ENCODE measurements at regions not wholly inside any gene's neighbourhood (a gene's known extent, or its start where the extent isn't known, plus 50 kb on each side); places are given as distances from the start of the nearest gene placed in this dataset.

- Histone ChIP-seq H3K18ac (ENCODE audit: low read depth, low read length) (no peak overlapping the region), H2BK5ac (ENCODE audit: low read depth, low read length, poor library complexity, severe bottlenecking) (no peak overlapping the region), H2BK120ac (ENCODE audit: low read depth, low read length) (no peak overlapping the region), H3K79me1 (ENCODE audit: low read depth in 1 of 2, low read length in 2 of 2) (no peaks in the 10 kb centered on the region), H4K20me1 (ENCODE audit: insufficient read depth, low read length) (no peaks in the 10 kb centered on the region), H2AK9ac (replicated peaks; ENCODE audit: low read depth, low read length, poor library complexity) (no peak overlapping the region), H2BK15ac (ENCODE audit: low read depth, low read length) (no peak overlapping the region), H3K9me3 (ENCODE audit: control insufficient read depth, insufficient read depth, low read length) (peaks cover 2% of the 10 kb centered on the region; the same call in 1 of the 2 replicates), H3K23ac (ENCODE audit: low read depth, low read length) (no peak overlapping the region), H3K4ac (ENCODE audit: low read depth, low read length) (no peak overlapping the region), H2AFZ (replicated peaks; ENCODE audit: low read length, poor library complexity) (no peak overlapping the region), H3K9ac (ENCODE audit: low read depth, low read length) (no peak overlapping the region), H3K27ac (ENCODE audit: insufficient read depth, low read length) (no peak overlapping the region), H3K4me3 (ENCODE audit: insufficient read depth, low read depth, low read length) (no peak overlapping the region), H3K9me1 (ENCODE audit: insufficient read depth, low read length) (no peaks in the 10 kb centered on the region), H3K4me1 (ENCODE audit: control insufficient read depth, insufficient read depth, low read length) (no peaks in the 10 kb centered on the region), H3K14ac (replicated peaks; ENCODE audit: low read depth, low read length) (no peak overlapping the region), H3K56ac (ENCODE audit: extremely low read depth, insufficient read depth, low read length) (no peak overlapping the region), H4K5ac (ENCODE audit: low read depth, low read length) (no peak overlapping the region), H3K36me3 (ENCODE audit: control insufficient read depth, insufficient read depth, low read length) (no peaks in the 10 kb centered on the region), H2AK5ac (ENCODE audit: low read depth, low read length) (no peak overlapping the region), H3K4me2 (ENCODE audit: low read depth, low read length) (no peak overlapping the region), H4K8ac (ENCODE audit: low read depth in 2 of 2, low read length in 2 of 2) (no peak overlapping the region), H4K91ac (ENCODE audit: insufficient read depth, low read depth, low read length) (no peak overlapping the region), H3K27me3 (ENCODE audit: control insufficient read depth, insufficient read depth, low read length) (no peaks in the 10 kb centered on the region; the same call in 1 of the 2 replicates), H2BK20ac (ENCODE audit: low read depth, low read length) (no peak overlapping the region)
- TF ChIP-seq RFX5 (IDR thresholded peaks at IDR 0.05; ENCODE audit: low read depth, low read length) (no peak), ELK1 (IDR thresholded peaks at IDR 0.05; ENCODE audit: borderline replicate concordance, low read depth, low read length) (no peak), CTCF (conservative IDR thresholded peaks at IDR 0.05; ENCODE audit: low read depth, low read length) (no peak), CEBPB (IDR thresholded peaks at IDR 0.05; ENCODE audit: low read depth, low read length) (no peak), MXI1 (IDR thresholded peaks at IDR 0.05; ENCODE audit: borderline replicate concordance, low read depth, low read length) (no peak)
- ATAC-seq (ENCODE audit: low read depth) (no peak), DNase-seq (no peak)
- intact Hi-C loops (cut with micrococcal nuclease) (no loop called here), in situ Hi-C loops (cut with MboI; ENCODE audit: low sequenced_read_pairs) (no loop called here), dilution Hi-C loops (cut with HindIII; ENCODE audit: low sequenced_read_pairs, unreplicated experiment) (no loop called here)
- no TSS peak for BruUV-seq (replicated peaks)
- ChIA-PET POLR2A (ENCODE audit: unreplicated experiment) (no interaction called here), CTCF (no interaction called here)
- 90% methylated on average over 2 of the region's 12 CpGs; no CpG with 5 or more reads in 1 of the 2 experiments for WGBS, 2 experiments (ENCODE audit: extremely low coverage in 2 of 2, insufficient read length in 1 of 2)
Measured at GRCh38 chr7:3103614-3104398, 60.1 kb upstream of the CARD11 start.
